GM21423 (cell line): ENCODE measurements at regions not wholly inside any gene's neighbourhood (a gene's known extent, or its start where the extent isn't known, plus 50 kb on each side); places are given as distances from the start of the nearest gene placed in this dataset.

Experiments
- ATAC-seq: cut with Tn5 transposase; IDR thresholded peaks from one replicate; pipeline ENCODE4 v1.9.1; 2021; ENCODE audit warnings: mild to moderate bottlenecking, moderate library complexity; ENCODE audit not compliant: unreplicated experiment

DNA sequence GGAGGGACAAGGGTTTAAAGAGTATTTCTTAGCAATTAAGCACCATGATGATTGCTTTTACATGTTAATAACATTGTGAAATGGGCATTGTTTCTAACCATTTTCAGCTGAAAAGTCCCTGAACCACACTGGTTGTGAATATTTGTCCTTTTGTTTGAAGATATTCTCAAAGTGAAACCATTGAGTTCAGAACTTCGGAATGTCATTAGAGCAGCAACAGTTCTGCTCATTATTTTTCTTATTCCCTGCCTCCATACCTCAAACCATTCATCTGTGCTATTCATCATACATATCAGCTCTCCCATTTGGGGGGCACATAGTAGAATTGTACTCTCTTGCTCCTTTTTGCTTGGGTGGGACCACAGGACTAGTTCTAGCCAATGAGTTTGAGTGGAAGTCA lies 553.0 kb upstream of the ZNF462 start:
- ATAC-seq = no peak

DNA sequence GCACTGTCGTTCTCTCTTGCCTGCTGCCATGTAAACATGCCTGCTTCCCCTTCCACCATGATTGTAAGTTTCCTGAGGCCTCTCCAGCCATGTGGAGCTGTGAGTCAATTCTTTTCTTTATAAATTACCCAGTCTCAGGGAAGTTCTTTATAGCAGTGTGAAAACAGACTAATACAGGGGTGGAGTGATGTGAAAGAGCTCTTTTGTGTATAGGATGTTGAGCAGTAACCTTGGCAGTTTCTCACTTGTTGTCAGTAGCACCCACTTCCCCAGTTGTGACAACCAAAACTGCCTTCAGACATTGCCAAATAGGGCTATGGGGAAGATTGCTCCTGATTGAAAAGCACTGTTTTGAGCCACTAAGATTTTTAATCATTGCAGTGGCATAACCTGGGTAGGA lies 552.2 kb upstream of the ZNF462 start:
- ATAC-seq = no peak

DNA sequence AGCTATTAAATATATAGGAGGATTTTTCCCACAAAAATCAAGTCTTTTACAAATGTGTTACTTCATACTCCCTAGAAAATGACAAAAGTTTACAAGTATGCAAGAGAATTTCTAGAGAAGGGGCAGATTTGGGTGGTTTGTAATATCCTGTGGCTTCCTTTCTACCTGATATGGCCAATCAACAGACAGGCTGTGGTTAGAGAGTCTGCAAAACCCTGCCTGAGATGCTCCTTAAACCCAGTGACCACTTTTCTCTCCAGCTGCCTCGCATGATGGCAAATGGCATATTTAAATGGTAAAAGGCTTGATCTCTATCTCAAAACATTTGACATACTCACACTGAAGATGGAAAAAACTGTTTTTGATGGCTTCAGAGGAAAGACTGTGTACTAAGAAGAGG lies 550.1 kb upstream of the ZNF462 start:
- ATAC-seq = no peak

DNA sequence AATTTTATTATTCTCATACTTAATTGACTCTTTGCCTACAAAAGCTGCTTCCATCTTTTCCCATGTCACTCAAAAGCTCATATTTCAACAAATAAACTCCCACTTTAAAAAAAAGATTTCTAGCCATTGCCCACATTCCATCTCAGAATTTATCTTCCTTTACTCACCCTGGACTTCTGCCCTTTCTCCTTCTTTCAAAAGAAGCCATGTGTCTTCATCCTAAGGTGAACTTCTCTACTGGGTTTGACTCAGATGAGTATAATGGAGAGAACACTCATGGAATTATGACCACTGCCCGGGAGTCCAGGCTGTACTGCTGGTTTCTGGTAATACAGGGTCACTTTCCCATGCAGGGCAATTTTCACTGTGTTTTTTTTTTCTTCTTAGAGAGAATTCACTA lies 548.5 kb upstream of the ZNF462 start:
- no peak for ATAC-seq

DNA sequence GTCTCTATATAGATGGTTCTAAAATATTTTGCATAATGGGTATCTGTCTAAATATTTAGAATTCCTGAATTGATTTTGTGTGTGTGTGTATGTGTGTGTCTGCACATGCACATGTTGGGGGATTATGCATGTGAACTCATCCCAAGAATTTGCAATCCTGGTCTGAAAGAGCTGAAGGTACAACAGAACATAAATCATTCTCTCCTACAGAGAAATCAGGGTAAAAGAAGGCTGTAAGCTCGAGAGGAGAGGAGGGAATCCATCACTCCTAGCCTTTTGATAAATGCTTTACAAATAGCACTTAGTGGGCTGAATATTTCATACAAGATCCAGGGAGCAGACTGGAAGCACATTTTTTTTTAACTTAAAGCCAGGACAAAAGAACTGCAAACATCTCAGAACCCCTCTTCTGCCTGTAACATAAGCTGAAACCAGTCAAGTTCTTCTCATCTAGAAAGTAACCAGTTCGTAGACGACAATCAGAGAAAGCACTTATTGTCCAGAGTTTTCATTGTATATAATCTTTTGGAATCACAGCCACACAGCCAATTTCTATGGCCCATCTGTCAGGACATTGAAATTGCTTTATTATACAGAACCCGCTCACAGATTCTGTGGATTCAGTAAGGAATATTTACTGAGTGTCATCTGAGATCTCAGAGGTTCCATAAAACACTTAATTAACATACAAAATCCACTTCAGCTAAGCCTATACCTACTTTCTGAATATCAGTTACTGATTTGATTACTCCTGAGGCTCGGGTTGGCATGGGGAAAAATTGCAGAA lies 541.4 kb upstream of the ZNF462 start:
- ATAC-seq = no peak

DNA sequence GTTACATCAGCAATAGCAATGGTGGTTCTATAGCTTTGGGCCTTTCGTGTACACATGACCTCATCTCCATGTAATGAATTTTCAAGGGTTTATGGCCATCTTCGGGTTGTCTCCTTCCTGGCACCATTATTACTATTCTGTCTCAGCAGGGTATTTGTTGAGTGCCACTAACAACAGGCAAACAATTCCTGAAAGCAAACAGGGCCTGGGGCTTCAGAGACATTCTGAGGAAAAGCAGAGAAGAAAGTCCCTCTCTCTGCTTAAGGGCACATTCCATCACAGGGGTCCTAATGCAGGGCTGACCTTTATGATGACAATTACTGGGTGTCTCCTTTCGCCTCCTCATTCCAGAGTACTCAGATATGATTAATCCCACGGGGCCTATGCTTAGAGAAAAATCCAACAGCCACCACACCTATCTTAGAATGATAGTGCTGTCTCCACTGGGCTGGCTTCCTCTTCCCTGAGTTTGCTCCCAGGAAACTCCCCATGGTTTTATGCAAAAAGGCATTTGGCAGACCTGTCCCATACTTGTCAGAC lies 540.2 kb upstream of the ZNF462 start:
- no peak for ATAC-seq

DNA sequence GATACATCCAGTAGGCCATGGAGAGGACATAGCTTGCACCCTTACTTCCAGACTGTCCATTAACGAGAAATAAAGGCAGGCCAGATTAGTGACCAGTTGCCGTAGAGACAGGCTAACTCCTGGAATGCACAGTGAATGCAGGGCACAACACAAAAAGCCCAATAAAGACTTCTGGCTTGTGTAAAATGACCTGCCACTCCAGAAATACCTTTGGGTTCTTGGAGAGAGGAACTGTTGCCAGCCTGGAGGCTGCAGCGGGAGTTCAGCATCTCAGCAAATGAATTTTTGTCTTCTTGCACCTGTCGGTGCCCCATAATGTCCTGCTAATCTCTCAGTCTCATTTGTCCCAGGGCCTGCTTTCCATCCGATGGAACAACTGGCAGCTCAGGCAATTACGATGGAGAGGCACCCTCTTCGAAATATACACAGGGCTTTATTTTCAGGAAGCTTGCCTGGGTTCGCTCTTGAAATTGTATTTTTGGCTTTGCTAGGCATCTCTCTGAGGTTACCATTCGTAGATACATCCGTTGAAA lies 538.8 kb upstream of the ZNF462 start:
- ATAC-seq = no peak

DNA sequence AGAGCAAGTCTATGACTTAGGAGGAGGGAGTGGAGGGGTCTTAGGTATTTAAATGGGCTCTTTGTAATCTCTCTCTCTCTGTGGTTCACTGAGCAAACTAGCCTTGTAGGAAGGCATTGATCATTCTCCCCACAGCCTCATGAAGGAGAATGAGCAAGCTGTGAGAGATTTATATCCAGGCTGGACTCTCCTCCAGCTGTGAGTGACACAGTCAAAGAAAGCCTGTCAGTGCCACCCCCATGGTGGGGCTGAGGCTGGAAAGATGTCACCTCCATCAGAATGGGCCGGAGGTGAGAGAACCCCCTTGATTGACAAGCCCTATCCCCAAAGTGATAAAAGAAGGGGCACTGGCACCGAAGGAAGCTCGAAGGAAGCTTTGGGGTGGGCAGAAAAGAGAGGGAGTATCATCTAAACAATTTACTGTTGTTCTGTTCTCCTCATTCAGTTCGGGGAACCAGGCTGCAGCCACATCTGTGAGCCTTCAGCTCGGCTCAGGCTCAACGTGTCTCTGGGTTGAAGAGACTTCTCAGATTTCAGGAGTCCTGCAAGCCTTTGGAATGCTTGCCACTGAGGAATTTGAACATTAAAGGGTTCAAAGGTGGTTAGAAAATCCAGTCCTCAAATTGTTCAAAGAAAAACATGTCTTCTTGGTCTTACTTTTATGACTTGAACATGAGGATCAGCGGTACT lies 538.2 kb upstream of the ZNF462 start:
- ATAC-seq = no peak

DNA sequence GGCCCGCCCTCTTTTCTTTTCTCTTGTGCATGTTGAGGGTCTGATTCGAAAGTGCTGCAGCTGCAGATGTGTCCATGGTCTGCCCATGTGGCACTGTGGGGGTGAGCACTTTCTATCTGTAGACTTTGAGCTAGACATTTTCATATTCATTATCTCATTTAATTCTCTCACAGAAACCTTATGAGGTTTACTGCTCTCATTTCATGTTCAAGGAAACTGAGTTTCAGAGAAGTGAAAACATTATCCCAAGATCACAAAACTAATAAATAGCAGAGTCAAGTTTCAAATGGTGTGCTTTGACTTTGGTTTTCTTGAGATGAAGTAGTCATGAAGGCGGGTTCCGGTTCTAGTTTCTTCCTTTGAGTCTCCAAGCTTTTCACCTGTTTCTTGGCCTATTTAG lies 536.5 kb upstream of the ZNF462 start:
- ATAC-seq = no peak

DNA sequence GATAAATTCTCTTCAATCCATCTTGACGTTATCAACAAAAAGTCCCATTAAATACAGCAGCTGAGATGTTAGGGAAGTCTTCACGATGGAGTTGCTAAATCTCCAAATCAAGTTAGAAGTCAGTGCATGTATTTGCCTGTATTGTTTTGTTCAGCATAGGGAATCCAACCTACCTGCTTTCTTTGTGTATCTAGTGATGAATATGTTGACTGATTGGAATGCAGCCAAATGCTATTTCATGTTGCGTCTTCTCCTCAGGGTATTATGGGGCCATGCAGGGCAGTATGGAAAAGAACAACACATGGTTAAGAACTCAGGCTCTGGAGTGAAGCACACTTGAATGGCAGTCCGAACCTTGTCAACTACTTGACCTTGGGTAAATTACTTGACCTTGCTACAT lies 529.5 kb upstream of the ZNF462 start:
- no peak for ATAC-seq

DNA sequence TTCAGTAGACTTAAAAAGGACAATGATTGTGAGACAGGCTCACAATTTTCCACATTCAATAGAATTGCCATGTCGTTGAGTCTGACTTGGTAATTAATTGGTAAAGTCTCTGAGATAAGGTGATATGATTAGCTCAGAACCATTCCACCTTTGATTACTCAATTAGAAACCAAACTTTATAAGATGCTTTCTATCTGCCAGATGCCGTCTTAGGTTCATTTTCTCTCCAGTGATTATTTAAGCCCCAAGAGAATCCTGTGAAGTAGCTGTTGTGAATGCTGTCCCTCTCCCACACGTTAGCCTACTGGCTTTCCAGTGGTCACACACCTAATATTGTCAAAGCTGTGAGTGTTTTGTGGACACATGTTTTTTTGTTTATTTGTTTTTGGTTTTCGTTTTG lies 528.9 kb upstream of the ZNF462 start:
- no peak for ATAC-seq

DNA sequence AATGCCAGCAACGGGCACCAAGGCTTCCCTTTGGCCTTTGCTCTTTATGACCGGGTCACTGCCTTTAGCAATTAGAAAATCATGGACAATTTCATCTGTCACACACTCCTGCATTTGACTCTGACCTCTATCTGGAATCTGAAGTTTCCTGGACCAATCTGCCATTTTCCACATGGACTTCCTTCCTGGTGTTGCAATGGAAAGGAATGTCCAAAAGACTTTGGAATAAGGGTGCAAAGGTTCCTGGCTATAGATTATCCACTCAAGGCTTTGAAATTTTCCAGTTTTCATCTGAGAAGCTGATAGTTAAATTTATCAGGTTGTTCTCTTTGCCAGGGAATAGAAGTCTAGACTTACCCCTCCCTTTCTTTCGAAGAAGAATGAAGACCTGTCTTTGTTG lies 523.1 kb upstream of the ZNF462 start:
- ATAC-seq = no peak

DNA sequence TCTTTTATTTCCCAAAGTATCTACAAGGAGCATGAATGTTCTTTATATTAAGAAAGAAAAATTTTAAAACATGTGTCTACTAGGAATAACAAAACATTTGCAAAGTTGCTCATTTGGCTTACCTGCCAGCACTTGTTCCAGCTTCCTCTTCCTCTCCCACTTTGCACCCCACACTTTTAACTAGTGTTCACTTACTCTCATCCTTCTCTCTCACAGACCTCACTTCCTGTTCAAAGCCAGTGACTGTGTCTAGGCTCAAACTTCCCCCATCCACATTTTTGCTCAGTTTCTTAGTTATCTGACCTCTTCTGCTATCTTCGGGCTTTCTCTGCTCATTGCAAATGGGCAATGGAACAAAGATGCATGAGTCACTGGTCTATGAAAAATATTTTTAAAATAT lies 512.2 kb upstream of the ZNF462 start:
- no peak for ATAC-seq

DNA sequence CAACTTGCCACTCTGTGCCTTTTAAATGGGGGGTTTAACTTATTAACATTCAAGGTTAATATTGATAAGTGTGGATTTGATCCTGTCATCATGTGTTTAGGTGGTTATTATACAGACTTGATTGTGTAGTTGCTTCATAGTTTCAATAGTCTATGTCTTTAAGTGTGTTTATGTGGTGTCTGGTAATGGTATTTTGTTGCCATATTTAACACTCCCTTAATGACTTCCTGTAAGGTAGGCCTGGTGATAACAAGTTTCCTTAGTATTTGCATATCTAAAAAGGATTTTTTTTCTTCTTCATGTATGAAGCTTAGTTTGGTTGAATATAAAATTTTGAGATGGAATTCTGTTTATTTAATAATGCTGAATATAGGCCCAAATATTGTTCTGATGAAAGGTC lies 506.0 kb upstream of the ZNF462 start:
- ATAC-seq = no peak

DNA sequence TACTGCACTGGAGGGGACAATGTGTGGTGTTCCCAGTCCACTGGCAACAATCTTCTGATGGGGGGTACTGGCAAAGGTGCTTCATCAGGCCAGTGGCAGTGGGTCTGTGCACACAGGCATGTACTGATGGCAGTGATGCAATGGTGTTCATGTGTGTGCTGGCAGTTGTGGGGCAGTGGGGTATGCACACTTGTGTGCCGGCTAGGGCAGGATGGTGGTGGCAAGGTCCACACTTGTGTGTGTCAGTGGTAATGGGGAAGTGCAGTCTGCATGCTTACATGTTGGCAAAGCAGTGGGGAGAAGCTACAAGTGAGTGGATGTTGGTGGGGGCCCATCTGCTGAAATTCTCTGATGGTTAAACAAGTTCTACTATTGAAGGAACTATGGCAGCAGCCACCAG lies 504.6 kb upstream of the ZNF462 start:
- ATAC-seq = no peak

DNA sequence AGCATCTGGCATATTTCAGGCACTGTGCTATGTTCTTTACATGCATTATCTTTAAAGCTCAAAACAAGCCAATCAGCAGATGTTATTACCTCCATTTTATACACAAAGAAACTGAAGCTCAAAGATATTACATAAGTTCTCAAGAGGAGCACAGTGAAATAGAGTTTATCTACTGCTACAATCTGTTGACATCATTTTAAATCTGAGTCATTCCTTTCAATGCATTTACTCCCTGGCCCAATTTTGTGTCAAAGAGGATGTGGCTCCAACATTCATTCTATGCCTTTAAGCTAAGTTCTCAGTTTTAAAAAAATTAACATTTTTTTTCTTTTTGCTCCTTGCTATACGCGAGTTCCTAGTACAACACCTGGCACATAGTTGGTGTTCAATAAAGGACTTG lies 486.3 kb upstream of the ZNF462 start:
- ATAC-seq = no peak

DNA sequence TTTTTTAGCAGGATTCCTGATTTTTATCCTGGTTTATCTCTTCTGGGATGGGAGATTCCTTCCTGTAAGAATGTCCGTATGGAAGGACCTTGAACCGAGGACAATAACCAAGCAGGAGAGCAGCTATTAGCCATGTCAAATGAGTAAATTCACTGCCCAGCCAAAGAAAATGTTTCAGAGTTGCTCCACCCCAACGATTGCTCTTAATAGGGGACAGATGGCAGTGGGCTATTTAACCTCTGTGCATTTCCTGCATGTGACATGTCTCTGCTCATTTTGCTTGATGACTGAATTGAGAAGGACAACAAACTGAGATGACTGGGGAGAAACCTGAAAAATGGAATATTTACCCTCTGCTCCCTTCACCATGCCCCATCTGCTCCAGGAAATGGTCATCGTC lies 479.9 kb upstream of the ZNF462 start:
- ATAC-seq = no peak

DNA sequence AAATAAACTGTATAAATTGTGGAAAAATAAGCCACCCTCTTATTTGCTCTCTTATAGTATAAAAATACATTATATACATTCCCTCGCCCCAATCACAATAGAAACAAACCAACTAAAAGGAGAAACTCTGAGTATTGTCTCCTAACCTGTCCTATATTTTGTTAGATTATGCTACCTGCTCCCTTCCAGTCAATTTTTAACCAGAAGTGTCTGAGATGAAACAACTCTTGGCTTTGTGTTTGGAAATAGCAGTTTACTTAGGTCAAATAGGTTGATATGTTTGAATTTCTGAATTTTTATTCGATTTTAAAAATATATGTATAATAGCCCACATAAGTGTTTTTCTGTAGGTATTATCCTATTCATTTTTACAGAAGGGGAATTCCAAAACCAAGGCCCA lies 475.0 kb upstream of the ZNF462 start:
- no peak for ATAC-seq

DNA sequence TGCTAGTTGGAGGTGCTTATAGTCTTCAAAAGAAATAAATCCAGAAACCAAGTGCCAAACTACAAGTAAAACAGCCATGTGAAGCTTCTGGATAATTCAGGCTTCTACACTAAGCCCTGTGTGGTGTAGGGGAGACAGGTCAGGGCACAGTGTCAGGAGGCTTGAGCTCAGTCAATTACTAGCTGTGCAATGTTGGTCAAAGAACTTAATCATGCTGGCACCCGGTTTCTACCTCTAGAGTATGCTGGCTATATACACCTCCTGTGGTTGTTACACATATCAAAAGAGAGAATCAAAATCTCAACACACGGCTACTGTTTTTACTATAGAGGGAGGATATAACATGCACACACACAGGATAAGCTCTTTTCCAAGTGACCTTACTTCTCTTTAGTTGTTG lies 469.7 kb upstream of the ZNF462 start:
- no peak for ATAC-seq

DNA sequence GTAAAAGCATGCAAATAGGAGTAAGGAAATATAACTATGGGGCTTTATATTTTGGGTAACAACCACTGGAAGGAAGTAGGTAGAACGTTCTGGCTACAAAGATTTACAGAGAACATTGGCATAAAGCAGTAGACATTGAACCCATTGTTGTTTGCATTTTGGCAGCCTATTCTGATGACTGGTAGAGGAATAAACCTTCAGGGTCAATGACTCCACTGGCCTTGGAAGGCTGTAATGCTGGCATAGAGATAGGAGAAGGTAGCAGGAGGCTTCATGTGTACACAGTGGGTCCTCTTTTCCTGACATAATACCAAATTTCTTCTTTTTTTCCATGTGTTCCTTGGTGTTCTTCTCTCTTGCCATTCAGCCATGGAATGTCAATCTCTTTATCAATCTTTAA lies 462.8 kb upstream of the ZNF462 start:
- ATAC-seq = no peak

DNA sequence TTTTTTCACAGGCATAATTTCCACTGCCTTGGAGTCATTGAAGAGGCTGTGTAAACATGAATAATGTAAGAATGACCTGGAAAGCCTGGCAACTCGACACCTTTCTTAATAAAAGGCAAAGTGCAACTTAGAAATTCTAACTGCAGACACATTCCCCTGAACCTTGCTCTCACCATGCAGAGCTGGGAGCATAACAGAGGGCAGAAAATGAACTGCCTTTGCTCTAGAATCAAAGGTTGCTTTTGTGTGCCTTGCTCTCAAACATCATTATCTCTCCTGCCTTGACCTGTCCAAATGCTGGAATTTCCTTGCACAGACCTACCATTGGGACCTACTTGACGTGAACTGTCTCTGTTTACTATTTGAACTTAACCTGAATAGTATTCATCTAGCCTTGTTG lies 462.0 kb upstream of the ZNF462 start:
- no peak for ATAC-seq

DNA sequence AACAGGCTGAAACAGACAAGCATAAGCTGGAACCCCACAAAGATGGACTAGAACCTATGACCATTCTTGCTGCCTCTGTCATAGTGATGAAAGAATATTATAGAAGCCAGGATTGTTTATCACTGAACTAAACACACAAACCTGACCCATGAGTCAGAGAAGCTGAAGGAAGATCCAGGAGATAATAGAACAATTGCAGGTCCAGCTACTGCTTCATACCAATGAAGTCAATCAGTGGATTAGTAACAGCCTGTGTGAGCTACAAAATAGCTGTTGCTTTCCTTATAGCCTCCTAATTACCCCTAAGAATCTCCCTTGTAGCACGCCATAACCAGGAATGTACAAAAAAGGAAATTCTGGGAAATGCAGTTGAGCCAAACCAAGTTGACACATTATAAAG lies 459.9 kb upstream of the ZNF462 start:
- no peak for ATAC-seq
